KBM-7 (cell line): ENCODE measurements at regions not wholly inside any gene's neighbourhood (a gene's known extent, or its start where the extent isn't known, plus 50 kb on each side); places are given as distances from the start of the nearest gene placed in this dataset.
"Not testable (repeated sequence)": the region's sequence is repeated elsewhere in the genome, so short reads cannot be mapped to it uniquely, and the experiment has no call there.

Experiments
- DNase-seq: peaks from one replicate; pipeline ENCODE4 v3.0.0-alpha.2; 2015
- in situ Hi-C: fragments of 300-500 bp; cut with MboI; formaldehyde crosslinking; loops from 2 replicates; pipeline ENCODE4 v1.14.3; 2020; ENCODE audit warnings: low sequenced_read_pairs, low pct_unique_long_range_greater_than_20kb, mixed read lengths

DNA sequence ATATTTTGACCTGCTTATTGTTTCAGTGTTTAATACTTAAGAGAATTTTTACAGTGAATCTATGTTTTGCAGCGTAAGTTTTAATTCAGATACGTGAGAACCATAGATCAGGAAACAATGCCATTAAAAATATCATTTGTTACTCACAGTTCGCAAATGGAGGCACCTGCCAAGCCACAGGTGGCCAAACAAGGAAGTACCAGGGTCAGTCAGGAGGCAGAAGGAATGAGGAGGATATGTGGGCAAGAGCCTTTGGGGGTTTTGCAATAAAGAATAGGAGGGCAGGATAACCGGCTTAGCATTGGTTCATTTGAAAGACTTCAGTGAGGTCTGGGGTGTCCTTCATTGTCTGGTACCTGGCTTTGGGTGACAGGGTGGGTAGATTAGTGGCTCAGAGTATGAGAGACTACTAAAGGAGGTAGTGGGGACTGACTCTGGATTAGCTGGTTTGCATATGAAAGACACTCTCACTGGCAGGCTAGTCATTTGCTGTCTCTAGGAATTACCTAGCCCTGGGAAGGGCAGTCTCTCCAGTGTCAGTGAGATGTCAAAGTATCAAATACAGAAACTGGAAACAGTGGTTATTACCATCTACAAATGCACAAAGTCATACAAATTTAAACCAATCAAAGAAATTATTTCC, 132.2 kb upstream of the CAV2 start:
- DNase-seq = no peak
- in situ Hi-C loops = no loop called here

DNA sequence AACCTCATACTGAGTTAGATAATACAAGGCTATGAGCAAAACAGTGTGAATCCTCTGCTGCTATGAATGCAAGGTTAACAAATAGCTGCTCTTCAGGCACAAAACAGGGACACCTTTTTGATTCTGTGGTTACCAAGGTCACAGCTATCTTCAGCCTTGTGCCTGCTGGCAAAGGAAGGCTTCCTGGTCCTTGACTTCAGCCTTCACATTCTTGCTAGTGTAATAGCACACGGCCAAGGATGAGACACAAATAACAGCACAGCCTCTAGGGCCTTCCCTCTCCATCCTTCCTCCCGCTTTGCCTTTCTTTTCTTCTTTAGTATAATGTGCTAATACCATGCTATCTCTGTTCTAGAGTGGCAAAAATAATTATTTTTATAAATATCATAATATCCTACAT, 130.6 kb upstream of the CAV2 start:
- in situ Hi-C loops = no loop called here
- no peak for DNase-seq

DNA sequence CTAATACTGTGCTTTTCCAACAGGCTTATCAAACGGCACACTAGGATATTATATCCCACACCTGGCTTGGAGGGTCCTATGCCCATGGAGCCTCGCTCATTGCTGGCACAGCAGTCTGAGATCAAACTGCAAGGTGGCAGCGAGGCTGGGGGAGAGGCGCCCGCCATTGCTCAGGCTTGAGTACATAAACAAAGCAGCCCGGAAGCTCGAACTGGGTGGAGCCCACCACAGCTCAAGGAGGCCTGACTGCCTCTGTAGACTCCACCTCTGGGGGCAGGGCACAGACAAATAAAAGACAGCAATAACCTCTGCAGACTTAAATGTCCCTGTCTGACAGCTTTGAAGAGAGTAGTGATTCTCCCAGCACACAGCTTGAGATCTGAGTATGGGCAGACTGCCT, 128.0 kb upstream of the CAV2 start:
- in situ Hi-C loops, DNase-seq: not testable (repeated sequence)

GRCh38 chr7:116373229-116373628, 126.3 kb upstream of the CAV2 start:
- in situ Hi-C loops, DNase-seq: not testable (repeated sequence)

DNA sequence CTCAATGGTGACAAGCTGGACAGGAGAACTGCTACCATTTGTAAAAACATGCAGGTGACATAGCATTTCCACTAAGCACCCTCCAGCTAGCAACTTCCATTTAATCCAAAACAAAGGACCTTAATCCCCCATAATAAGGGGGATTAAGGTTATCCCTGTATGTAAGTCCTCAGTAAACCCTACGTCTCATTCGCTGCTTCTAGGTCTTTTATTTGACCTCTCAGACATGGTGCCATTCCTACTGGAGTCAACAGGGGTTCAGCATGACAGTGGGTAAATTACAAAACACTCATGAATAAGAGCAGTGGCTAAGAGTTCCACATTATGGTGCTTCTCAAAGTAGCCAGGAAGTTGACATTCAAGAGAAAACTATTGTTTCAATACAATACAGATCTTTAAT, 121.8 kb upstream of the CAV2 start:
- no peak for DNase-seq
- in situ Hi-C loops = no loop called here

DNA sequence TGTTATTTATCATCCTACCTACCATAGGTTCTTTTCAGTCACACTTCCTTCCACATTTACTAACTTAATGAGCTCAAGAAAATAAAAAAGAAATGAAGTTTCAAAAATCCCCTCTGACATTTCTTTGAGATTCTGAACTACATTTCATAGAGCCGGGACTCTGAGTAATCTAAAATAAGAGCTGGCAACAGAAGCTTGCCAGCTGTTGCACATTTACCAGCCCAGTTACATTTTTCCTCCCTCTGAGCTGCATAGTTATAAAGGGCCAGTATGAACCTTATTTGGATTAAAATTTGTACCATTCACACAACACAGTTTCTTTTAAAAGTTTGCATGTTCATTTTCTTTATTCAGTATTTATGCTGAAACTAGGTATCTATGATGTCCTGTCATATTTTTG, 119.5 kb upstream of the CAV2 start:
- DNase-seq = no peak
- in situ Hi-C loops = no loop called here

DNA sequence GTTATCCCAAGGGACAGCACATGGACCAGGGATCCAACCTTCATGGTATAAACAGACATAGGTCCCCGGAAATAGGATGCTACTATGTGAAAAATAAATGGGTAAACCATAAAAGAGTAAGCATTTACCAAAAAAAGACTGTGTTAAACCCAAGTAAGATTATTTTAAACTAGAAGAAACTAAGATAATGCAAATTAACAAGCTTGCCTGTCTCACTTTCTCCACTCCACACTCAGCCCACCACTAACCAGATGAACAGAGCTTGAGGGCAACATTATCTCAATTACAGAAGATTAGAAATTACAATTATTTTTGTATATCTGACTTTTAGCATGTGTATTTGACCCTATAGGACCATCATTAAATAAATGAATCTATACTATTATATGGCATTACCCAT, 117.2 kb upstream of the CAV2 start:
- in situ Hi-C loops = no loop called here
- no peak for DNase-seq

DNA sequence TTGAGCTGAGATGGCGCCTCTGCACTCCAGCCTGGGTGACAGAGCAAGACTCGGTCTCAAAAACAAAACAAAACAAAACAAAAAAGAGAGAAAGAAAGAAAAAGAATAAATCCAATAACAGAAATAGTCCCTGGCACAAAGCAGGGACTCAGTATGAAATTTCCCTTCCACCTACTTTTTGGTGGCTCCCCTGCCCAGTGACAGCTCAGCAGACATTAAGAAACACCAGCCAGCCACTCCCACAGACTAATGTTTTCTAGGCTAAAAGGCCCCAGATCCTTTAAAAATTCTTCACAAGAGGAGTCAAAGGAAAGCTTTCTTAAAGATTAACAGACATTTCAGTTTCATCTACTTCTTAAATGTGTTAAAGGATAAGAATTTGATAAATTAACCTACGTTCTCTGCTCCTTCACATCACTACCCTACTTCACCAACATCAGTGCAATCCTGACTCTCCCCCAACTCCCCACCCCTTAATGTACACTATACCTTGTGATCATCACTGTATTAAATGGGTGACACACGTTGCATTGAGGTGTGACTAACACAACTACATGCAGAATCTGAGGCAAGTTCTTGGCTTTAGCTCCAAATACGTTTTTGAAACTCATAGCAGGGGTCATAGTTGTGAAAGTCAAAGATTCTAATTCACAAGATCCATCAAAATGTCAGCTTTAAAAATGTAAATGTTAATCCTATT, 114.5 kb upstream of the CAV2 start:
- DNase-seq = no peak
- in situ Hi-C loops = no loop called here

DNA sequence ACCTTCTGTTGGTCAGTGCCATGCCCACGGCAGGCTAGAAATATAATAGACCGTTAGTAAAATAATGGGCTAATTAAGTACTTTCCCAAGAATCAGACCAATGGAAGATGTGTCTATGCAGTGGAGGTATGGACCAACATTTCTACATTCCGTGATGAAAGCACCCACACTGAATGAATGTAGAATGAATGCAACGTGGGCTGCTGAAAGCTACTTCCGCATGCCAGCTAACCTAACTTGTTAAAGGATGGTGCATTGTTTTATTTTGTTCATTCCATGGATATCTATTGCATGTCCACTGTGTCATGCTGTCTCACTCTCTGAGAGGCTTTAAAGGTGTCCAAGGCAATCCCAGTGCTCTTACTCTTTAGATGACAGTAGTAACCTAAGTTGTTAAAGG, 112.9 kb upstream of the CAV2 start:
- in situ Hi-C loops = no loop called here
- no peak for DNase-seq

DNA sequence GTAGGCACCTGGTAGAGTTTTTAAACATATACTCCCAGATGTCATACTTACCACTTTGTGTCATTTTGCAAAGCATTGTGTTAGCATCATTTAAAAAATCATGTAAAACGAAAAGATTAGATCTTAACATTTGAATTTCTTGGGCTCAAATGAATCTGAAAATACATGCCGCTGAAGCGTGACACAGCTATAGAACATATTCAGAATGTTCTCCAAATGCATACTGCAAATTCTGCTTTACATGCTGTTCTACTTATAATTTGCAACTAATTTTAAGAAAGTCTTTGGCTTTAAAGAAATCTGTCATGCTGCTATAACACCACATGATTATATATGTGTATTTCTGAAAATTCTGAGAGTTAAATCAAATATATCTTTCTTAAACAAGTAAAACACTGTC, 109.2 kb upstream of the CAV2 start:
- DNase-seq = no peak

GRCh38 chr7:116392806-116393205, 106.7 kb upstream of the CAV2 start:
- DNase-seq = no peak
- in situ Hi-C loops = no loop called here

More for the DNA sequence above, 109.2 kb upstream of the CAV2 start:
- in situ Hi-C loops = no loop called here

DNA sequence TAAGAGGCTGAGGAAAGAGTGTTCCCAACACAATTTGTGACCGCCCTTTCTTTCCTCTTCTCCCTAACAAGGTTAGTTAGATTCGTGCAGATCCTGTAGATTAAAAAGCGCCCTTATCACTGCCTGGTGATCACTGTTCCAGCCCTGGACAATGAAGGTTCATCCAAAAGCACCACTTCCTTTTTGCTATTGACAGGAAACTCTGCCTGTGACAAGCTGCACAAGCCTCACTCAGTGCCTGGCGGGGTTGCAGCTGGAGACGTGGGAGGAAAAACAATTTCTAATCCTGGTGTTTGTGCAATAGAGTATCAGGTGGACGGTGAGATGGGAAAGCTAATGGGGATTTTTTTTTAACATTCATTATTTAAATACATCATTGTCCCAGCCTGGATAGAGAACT, 105.9 kb upstream of the CAV2 start:
- peak; percentile 39 for DNase-seq
- in situ Hi-C loops = no loop called here

GRCh38 chr7:116394106-116394505, 105.4 kb upstream of the CAV2 start:
- no peak for DNase-seq
- in situ Hi-C loops = no loop called here

GRCh38 chr7:116395141-116395791, 104.3 kb upstream of the CAV2 start:
- in situ Hi-C loops = no loop called here
- no peak for DNase-seq

DNA sequence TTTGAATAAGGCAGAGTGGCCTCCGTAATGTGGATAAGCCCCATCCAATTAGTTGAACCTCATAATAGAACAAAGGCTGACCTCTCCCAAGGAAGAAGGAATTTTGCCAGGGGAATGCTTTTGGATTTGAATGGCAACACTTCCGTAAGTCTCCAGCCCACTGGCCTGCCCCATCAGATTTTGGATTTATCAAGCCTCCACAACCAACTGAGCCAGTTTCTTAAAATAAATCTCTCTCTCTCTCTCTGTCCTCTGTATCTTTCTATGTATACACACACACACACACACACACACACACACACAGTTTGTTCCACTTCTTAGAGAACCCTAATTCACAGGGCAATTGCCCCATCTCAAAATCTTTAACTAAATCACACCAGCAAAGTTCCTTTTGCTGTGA, 100.9 kb upstream of the CAV2 start:
- no peak for DNase-seq
- in situ Hi-C loops = no loop called here

- in situ Hi-C loops = no loop called here
- DNase-seq = no peak
These were observed 99.7 kb upstream of the CAV2 start for GRCh38 chr7:116399819-116400218.

GRCh38 chr7:116400522-116400921, 99.0 kb upstream of the CAV2 start:
- in situ Hi-C loops = no loop called here
- DNase-seq = no peak

DNA sequence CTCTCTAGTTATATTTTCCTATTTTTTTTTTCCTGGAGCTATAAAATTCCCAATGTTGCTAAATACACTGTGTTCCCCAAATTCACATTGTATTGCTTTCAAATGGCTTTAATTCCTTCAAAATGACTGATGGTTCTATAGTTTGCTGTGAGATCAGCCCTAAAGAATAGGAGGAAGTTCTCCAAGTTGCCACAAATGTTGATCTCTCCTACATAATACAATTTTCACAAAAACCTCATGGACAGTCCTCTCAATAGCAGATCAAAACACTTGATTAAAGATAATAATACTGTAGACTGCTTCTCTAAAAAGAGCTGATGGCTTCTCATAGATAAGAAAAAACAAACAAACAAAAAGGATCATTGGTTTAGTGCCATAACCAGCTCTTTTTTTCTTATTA, 97.8 kb upstream of the CAV2 start:
- no peak for DNase-seq
- in situ Hi-C loops = no loop called here

GRCh38 chr7:116403265-116403664, 96.3 kb upstream of the CAV2 start:
- DNase-seq = no peak
- in situ Hi-C loops = no loop called here

DNA sequence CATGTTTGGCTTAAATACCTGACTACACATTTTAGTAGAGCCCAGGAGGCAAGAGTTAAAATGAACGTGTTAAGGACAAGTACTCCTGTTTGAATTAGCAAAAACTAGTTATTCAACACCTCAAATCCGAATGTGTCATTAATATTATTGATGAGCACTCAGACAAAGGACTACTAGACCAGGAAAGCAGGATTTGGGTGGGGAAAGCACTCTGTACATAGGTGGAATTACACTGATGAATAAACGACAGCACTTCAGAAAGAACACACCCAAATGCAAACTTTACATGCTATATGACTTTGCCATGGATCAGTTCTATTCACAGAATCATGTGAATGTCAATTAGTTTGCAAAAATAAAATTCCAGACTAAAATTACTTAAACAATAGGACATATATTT, 95.1 kb upstream of the CAV2 start:
- in situ Hi-C loops = no loop called here

DNA sequence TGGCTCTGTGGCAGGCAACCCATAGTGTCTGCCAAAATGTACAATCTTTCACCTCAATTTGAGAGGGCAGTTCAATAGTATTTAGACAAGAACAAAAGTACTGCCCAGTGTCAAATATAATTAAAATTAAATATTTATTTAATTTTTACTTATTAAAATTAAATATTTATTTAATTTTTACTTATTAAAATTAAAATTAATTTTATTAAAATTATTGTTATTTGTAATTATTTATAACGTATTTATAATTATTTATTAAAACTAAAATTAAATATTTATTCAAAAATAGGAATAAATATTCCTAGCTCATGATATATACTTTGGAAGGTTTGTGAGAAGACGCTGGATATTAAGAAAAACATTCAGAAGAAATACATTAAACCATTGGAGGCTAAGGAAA, 93.7 kb upstream of the CAV2 start:
- DNase-seq = no peak
- in situ Hi-C loops = no loop called here

More for the DNA sequence above, 95.1 kb upstream of the CAV2 start:
- no peak for DNase-seq
